DND-41 (cell line): ENCODE measurements at regions not wholly inside any gene's neighbourhood (a gene's known extent, or its start where the extent isn't known, plus 50 kb on each side); places are given as distances from the start of the nearest gene placed in this dataset.

ENCODE experiments used
- ATAC-seq: fragments of 200-7000 bp; cut with Tn5 transposase; 3 replicates; pipeline ENCODE4 v1.9.1; 2021; ENCODE audit warnings: low read depth; ENCODE audit not compliant: insufficient read depth
- DNase-seq: peaks from one replicate; pipeline ENCODE4 v3.0.0-alpha.2; 2020
- H2AFZ ChIP-seq: 2 replicates; pipeline ENCODE4 v1.6.0; 2012; ENCODE audit warnings: low read depth, low read length
- H3K27ac ChIP-seq: 2 replicates; pipeline ENCODE4 v1.5.1; 2012; ENCODE audit warnings: low read length, inconsistent platforms
- H3K27me3 ChIP-seq: fragments of 200-600 bp; sonication (generic); 2 replicates; pipeline ENCODE4 v1.6.0; 2012; ENCODE audit warnings: low read length, mild to moderate bottlenecking, inconsistent platforms; ENCODE audit not compliant: insufficient read depth, poor library complexity
- H3K36me3 ChIP-seq: 2 replicates; pipeline ENCODE4 v1.5.1; 2012; ENCODE audit warnings: low read length, inconsistent platforms; ENCODE audit not compliant: insufficient read depth
- H3K4me1 ChIP-seq: 2 replicates; pipeline ENCODE4 v1.5.1; 2012; ENCODE audit warnings: mild to moderate bottlenecking, low read length; ENCODE audit not compliant: insufficient read depth
- H3K4me2 ChIP-seq: 2 replicates; pipeline ENCODE4 v1.6.0; 2012; ENCODE audit warnings: mild to moderate bottlenecking, moderate library complexity, low read length, inconsistent platforms; ENCODE audit not compliant: insufficient read depth
- H3K4me3 ChIP-seq, 2 experiments: fragments of 200-600 bp in 1 of 2; shearing (Covaris generic) in 1 of 2; 2 replicates each; pipeline ENCODE4 v1.5.1; 2012 to 2016; ENCODE audit warnings: inconsistent platforms in 2 of 2, low read length in 2 of 2, mild to moderate bottlenecking in 2 of 2, low read depth in 1 of 2, moderate library complexity in 1 of 2
- H3K79me2 ChIP-seq: 2 replicates; pipeline ENCODE4 v1.6.0; 2012; ENCODE audit warnings: low read length, inconsistent platforms; ENCODE audit not compliant: insufficient read depth
- H3K9ac ChIP-seq: 2 replicates; pipeline ENCODE4 v1.6.0; 2012; ENCODE audit warnings: low read depth, mild to moderate bottlenecking, inconsistent platforms, low read length, moderate library complexity
- H3K9me3 ChIP-seq: 2 replicates; pipeline ENCODE4 v1.5.1; 2012; ENCODE audit warnings: low read length, moderate library complexity, mild to moderate bottlenecking, inconsistent platforms; ENCODE audit not compliant: insufficient read depth, severe bottlenecking
- H4K20me1 ChIP-seq: 2 replicates; pipeline ENCODE4 v1.6.0; 2012; ENCODE audit warnings: low read length; ENCODE audit not compliant: insufficient read depth
- CTCF ChIP-seq: IDR thresholded peaks from 2 replicates; pipeline ENCODE4 v1.5.1; 2012; ENCODE audit warnings: borderline replicate concordance, low read length, moderate library complexity, mild to moderate bottlenecking; ENCODE audit not compliant: poor library complexity, severe bottlenecking; ENCODE audit errors: extremely low read depth
- EZH2 ChIP-seq: IDR thresholded peaks from 3 replicates; pipeline ENCODE4 v1.6.1; 2012; ENCODE audit warnings: borderline replicate concordance, low read depth, mild to moderate bottlenecking, moderate library complexity, low read length, inconsistent platforms; ENCODE audit not compliant: severe bottlenecking

- TF ChIP-seq CTCF: no peak
- TF ChIP-seq EZH2: no peak
- ATAC-seq (no peak), DNase-seq (no peak)
- no peak overlapping the region for H3K9ac ChIP-seq
- H3K9me3 ChIP-seq: no peaks in the 10 kb centered on the region
- H3K4me1 ChIP-seq: no peaks in the 10 kb centered on the region
- no peaks in the 10 kb centered on the region for H3K36me3 ChIP-seq
- H4K20me1 ChIP-seq: no peaks in the 10 kb centered on the region
- no peaks in the 10 kb centered on the region for H3K27me3 ChIP-seq
- H3K79me2 ChIP-seq: no peaks in the 10 kb centered on the region
- no peak overlapping the region for H3K4me2 ChIP-seq
- no peak overlapping the region for H3K27ac ChIP-seq
- H3K4me3 ChIP-seq: no peak overlapping the region
- H2AFZ ChIP-seq: no peak overlapping the region
These were observed 56.9 kb upstream of the JAG1 start for GRCh38 chr20:10730629-10731183.

GRCh38 chr20:10731190-10731965 is 57.6 kb upstream of the JAG1 start:
- Histone ChIP-seq H3K4me1 (no peaks in the 10 kb centered on the region), H3K27ac (no peak overlapping the region), H3K4me2 (no peak overlapping the region), H4K20me1 (no peaks in the 10 kb centered on the region), H3K9ac (no peak overlapping the region), H3K79me2 (no peaks in the 10 kb centered on the region), H3K27me3 (no peaks in the 10 kb centered on the region), H2AFZ (no peak overlapping the region), H3K36me3 (no peaks in the 10 kb centered on the region), H3K9me3 (no peaks in the 10 kb centered on the region), H3K4me3 (no peak overlapping the region)
- no peak for DNase-seq
- TF ChIP-seq CTCF (no peak), EZH2 (no peak)
- no peak for ATAC-seq

GRCh38 chr20:10733122-10733521 is 59.3 kb upstream of the JAG1 start:
- Histone ChIP-seq H3K9me3 (no peaks in the 10 kb centered on the region), H3K27ac (no peak overlapping the region), H3K9ac (no peak overlapping the region), H3K4me3 (no peak overlapping the region), H3K79me2 (no peaks in the 10 kb centered on the region), H4K20me1 (no peaks in the 10 kb centered on the region), H2AFZ (no peak overlapping the region), H3K4me1 (no peaks in the 10 kb centered on the region), H3K4me2 (no peak overlapping the region), H3K36me3 (no peaks in the 10 kb centered on the region), H3K27me3 (no peaks in the 10 kb centered on the region)
- no peak for DNase-seq
- ATAC-seq: no peak
- TF ChIP-seq EZH2 (no peak), CTCF (no peak)
